Loucy (cell line): ENCODE measurements at regions not wholly inside any gene's neighbourhood (a gene's known extent, or its start where the extent isn't known, plus 50 kb on each side); places are given as distances from the start of the nearest gene placed in this dataset.

ENCODE experiments used
- H2AFZ ChIP-seq: fragments of 200-600 bp; sonication (generic); 2 replicates; pipeline ENCODE4 v1.6.0; 2016; ENCODE audit warnings: antibody characterized with exemption, mild to moderate bottlenecking, low read length, moderate library complexity
- H3F3A ChIP-seq: fragments of 200-600 bp; 2 replicates; pipeline ENCODE4 v1.6.0; 2016; ENCODE audit warnings: antibody characterized with exemption, low read depth, mild to moderate bottlenecking
- H3K27me3 ChIP-seq: fragments of 200-600 bp; sonication (generic); 2 replicates; pipeline ENCODE4 v1.6.1; 2014; ENCODE audit warnings: low read length, mild to moderate bottlenecking; ENCODE audit not compliant: insufficient read depth, poor library complexity, severe bottlenecking
- H3K36me3 ChIP-seq: fragments of 200-600 bp; sonication (generic); 2 replicates; pipeline ENCODE4 v1.6.1; 2016; ENCODE audit warnings: low read length; ENCODE audit not compliant: insufficient read depth
- H3K4me1 ChIP-seq: fragments of 200-600 bp; sonication (generic); 2 replicates; pipeline ENCODE4 v1.5.1; 2014; ENCODE audit warnings: low read length, mild to moderate bottlenecking; ENCODE audit not compliant: insufficient read depth, poor library complexity, severe bottlenecking
- H3K4me2 ChIP-seq: fragments of 200-600 bp; sonication (generic); 2 replicates; pipeline ENCODE4 v1.6.0; 2014; ENCODE audit warnings: antibody characterized with exemption, low read length, low read depth, mild to moderate bottlenecking; ENCODE audit not compliant: poor library complexity, severe bottlenecking
- H3K4me3 ChIP-seq: fragments of 200-600 bp; sonication (generic); 2 replicates; pipeline ENCODE4 v1.5.1; 2014; ENCODE audit warnings: low read length, mild to moderate bottlenecking, mixed read lengths; ENCODE audit not compliant: poor library complexity, severe bottlenecking
- H3K79me2 ChIP-seq: fragments of 200-600 bp; sonication (generic); 2 replicates; pipeline ENCODE4 v1.6.1; 2014; ENCODE audit warnings: low read length; ENCODE audit not compliant: insufficient read depth
- H3K9ac ChIP-seq: fragments of 200-600 bp; sonication (generic); 2 replicates; pipeline ENCODE4 v1.6.0; 2014; ENCODE audit warnings: mild to moderate bottlenecking, low read depth, low read length, moderate library complexity; ENCODE audit not compliant: poor library complexity, severe bottlenecking
- H3K9me2 ChIP-seq: fragments of 200-600 bp; sonication (generic); replicated peaks from 2 replicates; pipeline ENCODE4 v1.6.1; 2016; ENCODE audit warnings: low read depth, low read length, mixed read lengths
- H3K9me3 ChIP-seq: fragments of 200-600 bp; sonication (generic); 2 replicates; pipeline ENCODE4 v1.6.1; 2014; ENCODE audit warnings: mild to moderate bottlenecking, antibody characterized with exemption, low read length, low read depth; ENCODE audit not compliant: insufficient read depth
- H4K20me1 ChIP-seq: fragments of 200-600 bp; sonication (generic); 2 replicates; pipeline ENCODE4 v1.6.0; 2014; ENCODE audit warnings: antibody characterized with exemption, low read length, mild to moderate bottlenecking; ENCODE audit not compliant: insufficient read depth, poor library complexity, severe bottlenecking
- EZH2phosphoT487 ChIP-seq: fragments of 200-600 bp; IDR thresholded peaks from 2 replicates; pipeline ENCODE4 v1.6.1; 2018; ENCODE audit warnings: antibody characterized with exemption, mild to moderate bottlenecking, moderate library complexity, borderline replicate concordance
- TF ChIP-seq, protein P1 (sequence below): fragments of 200-600 bp; sonication (generic); conservative IDR thresholded peaks from 2 replicates; pipeline ENCODE4 v1.5.1; 2014; ENCODE audit warnings: mild to moderate bottlenecking, antibody characterized with exemption, low read length

DNA sequence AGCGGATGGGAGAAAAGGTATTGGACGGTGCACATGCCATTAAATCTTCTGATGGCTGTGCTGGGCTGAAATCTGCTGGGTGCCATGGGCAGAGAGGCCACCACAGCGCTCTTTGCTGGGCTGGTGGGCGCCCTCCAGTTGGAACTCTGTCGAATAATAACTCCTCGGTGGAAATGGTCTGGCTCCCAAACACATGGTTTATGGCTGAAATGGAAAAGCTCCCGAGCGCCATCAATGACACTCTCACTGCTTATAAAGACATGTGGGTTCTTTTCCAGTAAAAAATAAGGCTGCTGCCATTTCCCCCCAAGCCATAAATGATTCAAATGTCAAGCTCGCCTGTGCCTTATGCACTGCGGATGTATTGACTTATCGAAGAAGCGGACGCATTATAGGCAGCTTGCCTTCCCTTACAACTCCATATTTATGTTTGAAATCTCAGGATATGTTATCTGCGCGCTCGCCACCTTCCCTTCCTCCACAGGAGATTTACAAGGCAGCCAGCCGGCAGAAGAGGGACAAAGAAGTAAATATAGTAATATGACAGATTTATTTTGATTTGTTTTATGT lies 239.0 kb upstream of the MKI67 start:
- H3K4me1 ChIP-seq, result no peaks in the 10 kb centered on the region
- H3K9me3 ChIP-seq, result no peaks in the 10 kb centered on the region
- TF ChIP-seq, protein P1, sequence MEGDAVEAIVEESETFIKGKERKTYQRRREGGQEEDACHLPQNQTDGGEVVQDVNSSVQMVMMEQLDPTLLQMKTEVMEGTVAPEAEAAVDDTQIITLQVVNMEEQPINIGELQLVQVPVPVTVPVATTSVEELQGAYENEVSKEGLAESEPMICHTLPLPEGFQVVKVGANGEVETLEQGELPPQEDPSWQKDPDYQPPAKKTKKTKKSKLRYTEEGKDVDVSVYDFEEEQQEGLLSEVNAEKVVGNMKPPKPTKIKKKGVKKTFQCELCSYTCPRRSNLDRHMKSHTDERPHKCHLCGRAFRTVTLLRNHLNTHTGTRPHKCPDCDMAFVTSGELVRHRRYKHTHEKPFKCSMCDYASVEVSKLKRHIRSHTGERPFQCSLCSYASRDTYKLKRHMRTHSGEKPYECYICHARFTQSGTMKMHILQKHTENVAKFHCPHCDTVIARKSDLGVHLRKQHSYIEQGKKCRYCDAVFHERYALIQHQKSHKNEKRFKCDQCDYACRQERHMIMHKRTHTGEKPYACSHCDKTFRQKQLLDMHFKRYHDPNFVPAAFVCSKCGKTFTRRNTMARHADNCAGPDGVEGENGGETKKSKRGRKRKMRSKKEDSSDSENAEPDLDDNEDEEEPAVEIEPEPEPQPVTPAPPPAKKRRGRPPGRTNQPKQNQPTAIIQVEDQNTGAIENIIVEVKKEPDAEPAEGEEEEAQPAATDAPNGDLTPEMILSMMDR, result no peak
- no peak for TF ChIP-seq EZH2phosphoT487
- no peaks in the 10 kb centered on the region for H4K20me1 ChIP-seq
- no peaks in the 10 kb centered on the region for H3K9me2 ChIP-seq
- H3F3A ChIP-seq, result no peaks in the 10 kb centered on the region
- no peaks in the 10 kb centered on the region for H3K79me2 ChIP-seq
- no peaks in the 10 kb centered on the region for H3K27me3 ChIP-seq
- H3K9ac ChIP-seq, result no peak overlapping the region
- H3K36me3 ChIP-seq, result no peaks in the 10 kb centered on the region
- H3K4me3 ChIP-seq, result no peak overlapping the region
- no peak overlapping the region for H3K4me2 ChIP-seq
- no peak overlapping the region for H2AFZ ChIP-seq

DNA sequence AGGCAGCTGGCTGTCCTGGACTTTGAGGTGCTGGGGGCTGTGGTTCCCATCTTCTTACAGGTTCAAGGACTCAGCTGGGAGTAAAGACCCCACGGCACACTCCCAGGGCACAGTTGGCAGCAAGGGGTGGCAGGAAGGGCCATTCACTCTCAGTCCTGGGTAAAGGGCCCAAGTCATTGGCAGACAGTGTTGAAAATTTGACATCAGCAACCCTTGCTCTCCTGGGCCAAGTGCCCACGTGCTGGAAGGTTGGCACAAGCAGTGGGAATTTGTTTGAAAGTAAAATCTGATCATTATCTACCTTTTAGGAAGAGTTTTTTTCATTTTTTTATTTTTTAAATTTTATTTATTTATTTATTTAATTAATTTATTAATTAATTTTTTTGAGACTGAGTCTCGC lies 241.6 kb upstream of the MKI67 start:
- H3K9me3 ChIP-seq, result no peaks in the 10 kb centered on the region
- no peak overlapping the region for H3K9ac ChIP-seq
- no peak overlapping the region for H3K4me2 ChIP-seq
- no peaks in the 10 kb centered on the region for H3K4me1 ChIP-seq
- no peaks in the 10 kb centered on the region for H4K20me1 ChIP-seq
- TF ChIP-seq, protein P1, result no peak
- TF ChIP-seq EZH2phosphoT487, result no peak
- H3K36me3 ChIP-seq, result no peaks in the 10 kb centered on the region
- H2AFZ ChIP-seq, result no peak overlapping the region
- H3K27me3 ChIP-seq, result no peaks in the 10 kb centered on the region
- H3K4me3 ChIP-seq, result no peak overlapping the region
- no peaks in the 10 kb centered on the region for H3K79me2 ChIP-seq
- no peaks in the 10 kb centered on the region for H3K9me2 ChIP-seq
- H3F3A ChIP-seq, result no peaks in the 10 kb centered on the region

DNA sequence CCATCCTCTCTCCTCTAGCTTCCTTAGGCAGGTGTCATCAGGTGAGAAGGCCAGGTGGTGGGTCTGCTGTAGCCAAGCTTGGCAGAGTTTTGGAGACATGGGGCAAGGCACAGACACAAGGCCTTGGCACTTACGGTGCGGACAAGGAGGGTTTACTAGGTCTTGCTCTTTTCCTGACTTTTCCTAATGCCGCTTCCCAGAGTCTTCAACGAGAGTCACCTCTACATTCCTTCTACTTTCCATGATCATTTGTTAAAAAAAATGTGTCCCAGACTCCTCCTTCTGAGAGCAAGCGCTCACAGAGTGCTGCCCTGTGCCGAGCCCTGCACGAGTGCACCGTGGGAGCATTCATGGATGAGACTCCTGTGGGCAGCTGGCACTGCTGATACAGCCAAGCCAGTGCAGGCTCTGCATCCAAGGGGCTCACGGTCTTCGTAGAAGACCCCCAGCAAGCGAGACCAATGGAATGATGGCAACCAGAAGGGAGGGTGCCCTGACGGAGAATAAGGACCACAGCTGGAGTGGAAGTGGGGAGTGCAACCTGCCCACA lies 243.0 kb upstream of the MKI67 start:
- Histone ChIP-seq H3K4me2 (no peak overlapping the region), H3K27me3 (no peaks in the 10 kb centered on the region), H3K9ac (no peak overlapping the region), H3K9me2 (no peaks in the 10 kb centered on the region), H3K79me2 (no peaks in the 10 kb centered on the region), H3F3A (no peaks in the 10 kb centered on the region), H2AFZ (no peak overlapping the region), H3K4me3 (no peak overlapping the region), H3K9me3 (no peaks in the 10 kb centered on the region), H3K4me1 (no peaks in the 10 kb centered on the region), H4K20me1 (no peaks in the 10 kb centered on the region), H3K36me3 (no peaks in the 10 kb centered on the region)
- TF ChIP-seq, protein P1, result no peak
- no peak for TF ChIP-seq EZH2phosphoT487
